Activated CD4-positive, alpha-beta T cell treated with anti-CD3 and anti-CD28 coated beads, Interleukin-2, amount 10 ng/mL, durations not matched to agents 7 days and 5 days (primary cell): ENCODE measurements at regions not wholly inside any gene's neighbourhood (a gene's known extent, or its start where the extent isn't known, plus 50 kb on each side); places are given as distances from the start of the nearest gene placed in this dataset.

Source experiments
- CTCF ChIA-PET: fragments of 350-600 bp; sonication (Branson Sonifier 250); formaldehyde crosslinking; loops from one replicate; lab custom pipeline; 2021; ENCODE audit warnings: antibody characterized with exemption; lab: Charles Lee
- POLR2A ChIA-PET: fragments of 350-600 bp; sonication (Branson Sonifier 250); formaldehyde crosslinking; loops from one replicate; lab custom pipeline; 2021; ENCODE audit warnings: antibody characterized with exemption; lab: Charles Lee
- DNase-seq: peaks from one replicate; pipeline ENCODE4 v3.0.0-alpha.2; 2020
- H3K27ac Mint-ChIP-seq: one replicate; pipeline ENCODE4 v1.8.0; 2021; ENCODE audit warnings: mild to moderate bottlenecking, moderate library complexity, mixed read lengths
- H3K27me3 Mint-ChIP-seq: one replicate; pipeline ENCODE4 v1.8.0; 2021; ENCODE audit warnings: mixed read lengths
- H3K36me3 Mint-ChIP-seq: one replicate; pipeline ENCODE4 v1.8.0; 2021; ENCODE audit warnings: low read depth, mixed read lengths
- H3K4me1 Mint-ChIP-seq: one replicate; pipeline ENCODE4 v1.8.0; 2021; ENCODE audit warnings: mixed read lengths
- H3K4me3 Mint-ChIP-seq: one replicate; pipeline ENCODE4 v1.8.0; 2021; ENCODE audit warnings: mild to moderate bottlenecking, moderate library complexity, mixed read lengths
- H3K9me3 Mint-ChIP-seq: one replicate; pipeline ENCODE4 v1.8.0; 2021; ENCODE audit warnings: mixed read lengths

DNA sequence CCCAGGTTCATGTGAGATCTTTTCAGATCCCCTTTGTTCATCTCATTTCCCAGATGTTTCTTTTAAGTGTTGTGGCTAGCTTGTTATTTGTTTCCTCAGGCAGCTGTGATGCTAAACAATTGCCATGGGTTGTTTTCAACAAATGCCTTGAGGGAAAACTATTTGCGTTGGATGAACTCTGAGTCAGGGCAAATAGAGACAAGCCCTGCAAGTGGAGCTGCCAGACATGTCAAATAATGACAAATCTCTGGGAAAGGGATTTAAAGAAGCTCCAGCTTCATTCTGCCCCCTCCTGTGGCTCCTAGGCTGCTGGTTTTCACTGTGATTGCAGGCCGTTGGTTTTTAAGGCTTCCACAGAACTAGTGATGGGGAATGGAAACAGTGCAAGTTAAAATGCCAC is 272.4 kb upstream of the SP8 start:
- no peak for DNase-seq
- ChIA-PET CTCF (interaction anchor here (0.7 kb wide), 1 partner anchor 187 kb away, joined by 3 read pairs; no protein-coding TSS in a partner anchor), POLR2A (no interaction called here)
- Mint-ChIP-seq H3K27me3 (no peaks in the 10 kb centered on the region), H3K9me3 (no peaks in the 10 kb centered on the region), H3K36me3 (no peaks in the 10 kb centered on the region), H3K27ac (no peak overlapping the region), H3K4me3 (no peak overlapping the region), H3K4me1 (no peaks in the 10 kb centered on the region)

DNA sequence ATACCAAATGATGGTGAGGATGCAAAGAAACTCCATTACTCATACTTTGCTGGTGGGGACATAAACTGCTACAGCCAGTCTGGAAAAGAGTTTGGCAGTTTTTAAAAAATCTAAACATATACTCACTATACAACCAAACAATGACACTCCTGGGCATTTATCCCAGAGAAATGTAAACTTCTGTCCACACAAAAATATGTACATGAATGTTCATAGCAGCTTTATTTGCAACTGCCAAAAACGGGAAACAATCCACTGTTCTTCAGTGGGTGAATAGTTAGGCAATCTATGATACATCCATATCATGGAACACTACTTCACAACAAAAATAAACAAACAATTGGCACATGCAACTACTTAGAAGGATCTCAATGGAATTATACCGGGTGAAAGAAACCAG is 276.4 kb upstream of the SP8 start:
- Mint-ChIP-seq H3K9me3 (no peaks in the 10 kb centered on the region), H3K4me3 (no peak overlapping the region), H3K4me1 (no peaks in the 10 kb centered on the region), H3K27ac (no peak overlapping the region), H3K36me3 (no peaks in the 10 kb centered on the region), H3K27me3 (no peaks in the 10 kb centered on the region)
- ChIA-PET POLR2A (no interaction called here), CTCF (no interaction called here)
- DNase-seq = no peak

DNA sequence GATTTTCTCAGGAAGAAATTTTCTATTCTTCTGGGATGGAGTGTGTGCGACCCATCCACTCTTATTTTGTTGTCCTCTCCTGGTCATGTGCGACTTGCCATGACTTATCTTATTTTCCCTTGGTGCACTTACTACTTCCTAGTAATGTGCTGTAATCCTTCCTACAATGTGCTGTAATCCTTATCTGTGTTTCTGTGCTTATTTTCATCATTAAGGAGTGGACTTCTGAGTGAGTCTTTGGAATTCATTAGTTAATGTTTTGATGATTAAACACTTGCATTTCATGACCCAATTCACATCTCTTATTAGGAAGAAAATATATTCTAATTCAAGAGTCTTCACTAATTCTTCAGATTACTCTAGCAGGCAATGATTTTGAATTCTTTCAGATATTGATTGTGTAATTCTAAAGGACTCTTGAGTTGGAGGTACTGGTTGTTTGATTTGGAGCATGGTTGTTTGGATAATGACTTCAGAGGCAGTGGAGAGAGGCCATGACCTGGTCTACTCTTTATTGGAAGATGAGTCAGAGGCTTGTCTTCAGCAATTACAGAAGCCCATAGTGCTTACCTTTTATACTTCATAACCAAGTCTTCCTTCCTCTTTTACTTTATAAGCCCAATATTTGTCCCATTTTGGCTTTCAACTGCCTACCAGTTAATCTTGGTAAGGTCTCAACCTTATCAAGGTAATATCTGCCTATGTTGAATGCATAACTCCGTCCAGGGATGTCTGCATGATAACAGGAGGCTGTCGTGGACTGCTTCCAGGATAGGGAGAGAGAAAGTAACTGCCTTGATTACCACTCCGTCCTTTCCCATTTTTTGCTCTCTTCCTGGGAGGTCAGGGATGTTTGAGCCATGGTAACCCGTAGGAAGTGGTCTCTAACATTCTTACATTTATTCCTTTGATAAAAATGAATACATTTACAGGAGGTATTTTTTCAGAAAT is 278.3 kb upstream of the SP8 start:
- Mint-ChIP-seq H3K27me3 (no peaks in the 10 kb centered on the region), H3K9me3 (no peaks in the 10 kb centered on the region), H3K27ac (no peak overlapping the region), H3K4me3 (no peak overlapping the region), H3K36me3 (no peaks in the 10 kb centered on the region), H3K4me1 (no peaks in the 10 kb centered on the region)
- ChIA-PET POLR2A (interaction anchor here (0.6 kb wide), 1 partner anchor 31 kb away, joined by 3 read pairs; no protein-coding TSS in a partner anchor), CTCF (no interaction called here)
- no peak for DNase-seq

DNA sequence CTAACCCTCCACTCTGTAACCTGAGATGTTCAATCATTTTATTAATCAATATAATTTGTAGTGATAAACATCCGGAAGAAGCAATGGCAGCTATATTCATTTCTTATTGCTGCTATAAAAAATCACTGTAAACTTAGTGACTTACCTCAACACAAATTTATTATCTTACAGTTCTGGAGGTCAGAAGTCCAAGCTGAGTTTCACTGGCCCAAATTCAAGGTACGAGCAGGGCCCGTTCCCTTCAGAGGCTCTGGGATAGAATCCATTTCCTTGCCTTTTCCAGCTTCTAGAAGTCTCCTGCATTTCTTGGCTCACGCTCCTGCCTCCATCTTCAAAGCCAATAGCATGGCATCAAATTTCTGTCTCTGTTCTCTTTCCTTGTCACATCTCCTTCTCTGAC is 279.5 kb upstream of the SP8 start:
- DNase-seq = no peak
- H3K4me1 Mint-ChIP-seq = no peaks in the 10 kb centered on the region
- CTCF ChIA-PET = no interaction called here
- H3K27ac Mint-ChIP-seq = no peak overlapping the region
- H3K9me3 Mint-ChIP-seq = no peaks in the 10 kb centered on the region
- no peaks in the 10 kb centered on the region for H3K36me3 Mint-ChIP-seq
- H3K27me3 Mint-ChIP-seq = no peaks in the 10 kb centered on the region
- POLR2A ChIA-PET = interaction anchor here (0.5 kb wide), 1 partner anchor 50 kb away, joined by 4 read pairs; no protein-coding TSS in a partner anchor
- no peak overlapping the region for H3K4me3 Mint-ChIP-seq

DNA sequence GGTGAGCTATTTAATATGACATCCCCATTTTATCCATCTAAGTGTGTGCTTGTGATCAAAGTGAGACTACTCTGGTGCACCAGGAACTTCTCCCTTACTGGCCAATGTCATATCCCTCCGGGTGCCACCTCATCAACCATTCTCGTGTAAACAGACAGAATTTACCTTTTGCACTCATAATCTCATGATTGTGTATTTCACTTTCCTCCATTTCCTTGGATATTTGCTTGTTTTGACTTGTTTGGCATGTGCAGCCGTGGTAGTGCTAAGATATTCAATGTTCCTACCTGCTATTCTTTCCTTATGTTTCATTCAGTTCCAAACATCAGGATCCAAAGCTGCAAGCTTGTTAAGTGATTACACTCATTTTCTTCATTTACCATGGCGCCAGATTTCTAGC is 280.5 kb upstream of the SP8 start:
- H3K4me3 Mint-ChIP-seq = no peak overlapping the region
- POLR2A ChIA-PET = no interaction called here
- H3K9me3 Mint-ChIP-seq = no peaks in the 10 kb centered on the region
- CTCF ChIA-PET = interaction anchor here (1.8 kb wide), 1 partner anchor 10 kb away, joined by 6 read pairs; no protein-coding TSS in a partner anchor
- DNase-seq = no peak
- H3K27me3 Mint-ChIP-seq = no peaks in the 10 kb centered on the region
- H3K36me3 Mint-ChIP-seq = no peaks in the 10 kb centered on the region
- no peak overlapping the region for H3K27ac Mint-ChIP-seq
- H3K4me1 Mint-ChIP-seq = no peaks in the 10 kb centered on the region

DNA sequence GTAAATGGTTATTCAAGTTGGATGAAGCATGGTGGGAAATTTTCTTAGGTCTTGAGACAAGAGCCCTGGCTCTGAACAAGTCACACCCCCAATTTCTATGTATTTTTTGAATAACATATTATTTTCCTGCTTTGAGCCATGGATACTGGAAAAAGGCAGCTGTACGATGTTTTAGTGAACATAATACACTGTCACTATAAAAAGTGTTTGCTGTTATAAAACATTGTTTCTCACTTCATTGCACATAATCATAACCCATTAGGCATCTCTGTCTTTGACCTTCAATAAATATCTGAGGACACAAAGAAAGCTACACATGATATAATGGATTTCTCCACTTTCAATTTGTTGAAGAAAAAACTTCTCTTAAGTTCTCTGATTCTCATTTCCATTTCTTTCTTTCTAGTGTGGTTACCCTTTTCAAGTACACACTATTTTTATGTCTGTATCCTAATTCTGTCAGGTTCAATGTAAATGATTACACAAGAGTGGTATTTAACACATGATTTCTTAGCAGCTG is 283.9 kb upstream of the SP8 start:
- Mint-ChIP-seq H3K27ac (no peak overlapping the region), H3K36me3 (no peaks in the 10 kb centered on the region), H3K4me1 (no peaks in the 10 kb centered on the region), H3K27me3 (no peaks in the 10 kb centered on the region), H3K4me3 (no peak overlapping the region), H3K9me3 (no peaks in the 10 kb centered on the region)
- POLR2A ChIA-PET = no interaction called here
- CTCF ChIA-PET = interaction anchor here (1.0 kb wide), 1 partner anchor 24 kb away, joined by 3 read pairs; no protein-coding TSS in a partner anchor
- no peak for DNase-seq

DNA sequence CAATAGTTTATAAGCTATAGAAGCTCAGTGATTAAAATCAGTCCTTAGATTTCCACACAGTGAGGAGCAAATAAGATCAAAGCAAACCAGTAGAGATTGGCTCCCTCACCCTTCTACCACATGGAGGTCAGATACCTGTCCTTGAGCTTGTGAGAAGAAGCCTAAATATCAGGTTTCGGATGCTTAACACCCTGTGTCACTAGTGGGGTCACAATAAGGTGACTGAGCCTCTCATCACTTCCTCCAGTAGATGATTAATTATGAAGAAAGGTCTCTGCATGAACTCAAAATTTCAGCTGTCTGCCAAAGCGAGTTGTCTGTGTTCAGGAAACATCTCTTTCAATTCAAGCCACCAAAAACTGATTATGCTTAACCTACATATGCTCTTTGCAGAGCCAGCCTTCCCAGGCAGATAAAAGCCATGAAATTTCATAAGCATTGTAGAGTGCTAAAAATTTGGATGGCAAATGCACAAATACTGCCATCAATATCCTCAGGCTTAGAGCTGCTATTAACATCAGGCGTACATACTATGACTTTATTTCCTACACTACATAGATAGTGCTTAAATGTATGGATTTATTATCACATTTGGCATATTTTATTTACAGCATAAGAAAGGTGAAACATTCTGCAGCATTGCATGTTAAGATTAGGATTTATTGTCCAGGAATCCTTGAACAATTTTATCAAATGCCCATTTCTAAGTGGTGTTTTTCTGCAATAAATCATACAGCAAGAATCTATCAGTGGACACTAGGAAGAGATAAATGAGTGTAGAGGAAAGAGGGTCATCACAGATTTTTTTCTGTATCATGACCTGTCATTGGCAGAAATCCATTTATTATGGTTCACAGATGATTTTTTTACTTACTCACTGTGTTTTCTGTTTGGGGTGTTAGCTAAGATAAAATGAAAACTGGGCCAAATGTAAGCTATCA is 285.1 kb upstream of the SP8 start:
- Mint-ChIP-seq H3K4me1 (no peaks in the 10 kb centered on the region), H3K4me3 (no peak overlapping the region), H3K27me3 (no peaks in the 10 kb centered on the region), H3K27ac (no peak overlapping the region), H3K36me3 (no peaks in the 10 kb centered on the region), H3K9me3 (no peaks in the 10 kb centered on the region)
- DNase-seq = no peak
- POLR2A ChIA-PET = no interaction called here
- CTCF ChIA-PET = interaction anchor here (1.0 kb wide), 1 partner anchor 23 kb away, joined by 3 read pairs; no protein-coding TSS in a partner anchor

DNA sequence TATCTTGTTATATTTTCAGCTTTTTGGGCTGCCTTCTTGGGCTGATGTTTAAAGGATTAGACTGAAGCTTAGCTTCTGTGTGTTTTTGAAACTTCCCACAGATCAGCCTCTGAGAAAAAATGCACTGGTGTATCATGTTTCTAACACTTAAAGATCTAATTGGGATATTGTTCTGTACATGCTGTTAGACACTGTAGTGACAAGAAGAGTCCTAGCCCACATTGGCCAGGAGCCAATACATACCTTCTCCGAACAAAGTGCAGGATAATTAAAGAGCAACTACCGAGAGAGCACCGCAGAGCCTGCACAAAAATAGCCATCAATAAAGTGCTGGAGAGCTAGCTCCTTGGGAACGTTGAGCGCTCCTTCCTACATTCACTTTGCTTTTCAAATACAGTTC is 289.4 kb upstream of the SP8 start:
- Mint-ChIP-seq H3K27me3 (no peaks in the 10 kb centered on the region), H3K4me1 (no peaks in the 10 kb centered on the region), H3K4me3 (no peak overlapping the region), H3K27ac (no peak overlapping the region), H3K36me3 (no peaks in the 10 kb centered on the region), H3K9me3 (no peaks in the 10 kb centered on the region)
- ChIA-PET POLR2A (no interaction called here), CTCF (no interaction called here)
- no peak for DNase-seq

DNA sequence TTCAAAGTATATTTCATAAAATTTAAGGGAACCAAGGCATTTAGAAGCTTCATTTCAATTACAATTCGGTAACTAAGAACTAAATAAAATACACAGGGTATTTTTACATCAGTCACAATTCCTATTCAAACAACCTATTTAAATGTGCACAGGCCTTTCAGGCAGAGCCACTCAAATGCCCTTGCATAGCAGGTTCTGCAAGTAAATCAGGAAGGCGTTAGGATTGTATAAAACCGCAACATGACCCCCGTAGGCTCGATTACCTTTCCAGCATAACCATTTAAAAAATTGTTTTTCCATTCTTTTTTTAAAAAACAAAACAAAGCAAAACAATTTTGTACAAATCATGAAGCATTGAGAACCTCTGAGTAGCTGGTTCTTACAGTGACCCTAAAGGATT is 289.9 kb upstream of the SP8 start:
- DNase-seq = no peak
- Mint-ChIP-seq H3K27me3 (no peaks in the 10 kb centered on the region), H3K4me1 (no peaks in the 10 kb centered on the region), H3K4me3 (no peak overlapping the region), H3K27ac (no peak overlapping the region), H3K9me3 (no peaks in the 10 kb centered on the region), H3K36me3 (no peaks in the 10 kb centered on the region)
- ChIA-PET CTCF (interaction anchor here (1.8 kb wide), 1 partner anchor 9 kb away, joined by 6 read pairs; no protein-coding TSS in a partner anchor), POLR2A (no interaction called here)

DNA sequence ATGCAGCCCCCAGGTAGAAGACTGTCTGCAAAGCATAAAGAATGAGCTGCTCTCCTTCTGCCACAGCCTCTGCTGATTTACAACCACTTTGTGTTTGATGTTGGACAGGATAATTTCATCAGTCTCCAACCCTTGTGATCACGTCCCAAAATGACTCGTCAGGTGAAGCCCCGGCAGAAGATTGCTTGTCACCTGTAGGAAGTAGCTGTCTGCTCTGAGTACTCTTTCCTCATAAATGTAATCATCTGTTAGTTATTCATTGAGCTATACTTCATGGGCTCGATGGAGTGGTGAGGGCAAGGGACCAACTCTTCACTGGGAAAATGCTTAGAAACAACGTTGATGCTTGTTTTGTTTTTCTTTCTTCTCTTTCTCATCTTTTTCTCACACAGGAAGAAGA is 290.9 kb upstream of the SP8 start:
- Mint-ChIP-seq H3K4me1 (no peaks in the 10 kb centered on the region), H3K27ac (no peak overlapping the region), H3K4me3 (no peak overlapping the region), H3K36me3 (no peaks in the 10 kb centered on the region), H3K9me3 (no peaks in the 10 kb centered on the region), H3K27me3 (no peaks in the 10 kb centered on the region)
- ChIA-PET POLR2A (no interaction called here), CTCF (interaction anchor here (1.8 kb wide), 1 partner anchor 10 kb away, joined by 6 read pairs; no protein-coding TSS in a partner anchor)
- DNase-seq = no peak

DNA sequence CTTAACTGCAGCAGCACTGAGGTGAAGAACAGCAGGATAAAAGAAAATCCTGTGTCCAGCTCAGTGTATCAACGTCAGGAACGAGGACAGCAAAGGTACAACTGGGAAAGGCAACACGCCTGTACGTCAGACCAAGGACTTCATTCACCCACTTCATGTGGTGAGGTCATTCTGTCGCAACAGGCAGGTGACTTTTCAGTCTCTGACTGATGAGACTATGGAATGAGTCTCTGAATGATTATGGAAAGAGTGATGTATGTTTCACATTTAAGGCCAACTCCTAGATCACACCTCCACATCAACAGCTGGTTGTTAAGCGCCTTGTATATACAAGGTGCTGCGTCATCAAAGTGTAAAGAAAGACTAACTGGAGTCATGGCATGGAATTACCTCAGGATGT is 297.6 kb upstream of the SP8 start:
- Mint-ChIP-seq H3K36me3 (no peaks in the 10 kb centered on the region), H3K27me3 (peaks cover 1% of the 10 kb centered on the region), H3K4me3 (no peak overlapping the region), H3K4me1 (no peaks in the 10 kb centered on the region), H3K9me3 (no peaks in the 10 kb centered on the region), H3K27ac (no peak overlapping the region)
- DNase-seq = no peak
- ChIA-PET POLR2A (no interaction called here), CTCF (no interaction called here)

DNA sequence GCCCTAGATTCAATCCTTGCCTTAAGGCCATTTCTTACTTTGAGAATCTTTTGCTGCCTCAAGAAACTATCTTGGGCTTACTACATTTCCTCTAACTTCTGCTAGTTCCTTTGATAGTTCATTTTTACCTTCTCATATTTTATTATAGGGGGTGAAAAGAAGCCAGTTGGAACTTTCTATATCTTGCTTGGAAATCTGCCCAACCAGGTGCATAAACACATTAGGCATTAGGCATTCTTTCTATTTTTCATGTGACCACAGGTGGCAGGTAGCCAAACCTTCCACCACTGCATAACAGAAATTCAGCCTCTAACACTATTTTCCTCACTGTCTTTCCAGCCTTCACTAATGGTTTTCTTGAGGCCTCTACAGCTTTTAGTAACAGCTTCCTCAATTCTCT is 300.0 kb upstream of the SP8 start:
- DNase-seq = no peak
- no peaks in the 10 kb centered on the region for H3K4me1 Mint-ChIP-seq
- POLR2A ChIA-PET = no interaction called here
- H3K4me3 Mint-ChIP-seq = no peak overlapping the region
- no peak overlapping the region for H3K27ac Mint-ChIP-seq
- H3K27me3 Mint-ChIP-seq = peaks cover 1% of the 10 kb centered on the region
- H3K36me3 Mint-ChIP-seq = no peaks in the 10 kb centered on the region
- H3K9me3 Mint-ChIP-seq = no peaks in the 10 kb centered on the region
- CTCF ChIA-PET = no interaction called here
